ENCODE measurements at regions not wholly inside any gene's neighbourhood (a gene's known extent, or its start where the extent isn't known, plus 50 kb on each side); places are given as distances from the start of the nearest gene placed in this dataset.

DNA sequence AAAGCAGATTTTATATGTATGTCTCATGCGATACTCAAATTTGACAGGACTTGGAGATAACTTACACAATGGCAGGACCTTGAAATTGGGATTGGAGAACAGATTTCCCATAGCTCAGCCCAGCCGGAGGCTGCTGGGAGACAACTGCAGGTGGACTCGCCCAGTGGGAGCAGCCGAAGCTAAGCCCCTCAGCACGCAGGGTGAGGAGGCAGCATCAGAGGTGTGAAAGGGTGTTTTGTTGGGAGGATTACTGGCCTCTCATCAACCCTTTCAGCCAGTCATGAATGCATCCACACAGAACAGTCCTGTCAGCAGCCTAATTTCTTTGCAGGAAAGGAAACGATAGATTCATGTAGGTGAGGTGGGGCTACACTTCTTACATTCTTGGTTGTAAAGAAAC lies 110.4 kb upstream of the DYNAP start:
- TF ChIP-seq, protein P1, sequence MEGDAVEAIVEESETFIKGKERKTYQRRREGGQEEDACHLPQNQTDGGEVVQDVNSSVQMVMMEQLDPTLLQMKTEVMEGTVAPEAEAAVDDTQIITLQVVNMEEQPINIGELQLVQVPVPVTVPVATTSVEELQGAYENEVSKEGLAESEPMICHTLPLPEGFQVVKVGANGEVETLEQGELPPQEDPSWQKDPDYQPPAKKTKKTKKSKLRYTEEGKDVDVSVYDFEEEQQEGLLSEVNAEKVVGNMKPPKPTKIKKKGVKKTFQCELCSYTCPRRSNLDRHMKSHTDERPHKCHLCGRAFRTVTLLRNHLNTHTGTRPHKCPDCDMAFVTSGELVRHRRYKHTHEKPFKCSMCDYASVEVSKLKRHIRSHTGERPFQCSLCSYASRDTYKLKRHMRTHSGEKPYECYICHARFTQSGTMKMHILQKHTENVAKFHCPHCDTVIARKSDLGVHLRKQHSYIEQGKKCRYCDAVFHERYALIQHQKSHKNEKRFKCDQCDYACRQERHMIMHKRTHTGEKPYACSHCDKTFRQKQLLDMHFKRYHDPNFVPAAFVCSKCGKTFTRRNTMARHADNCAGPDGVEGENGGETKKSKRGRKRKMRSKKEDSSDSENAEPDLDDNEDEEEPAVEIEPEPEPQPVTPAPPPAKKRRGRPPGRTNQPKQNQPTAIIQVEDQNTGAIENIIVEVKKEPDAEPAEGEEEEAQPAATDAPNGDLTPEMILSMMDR (IDR thresholded peaks at IDR 0.05) = no peak
- no peak for TF ChIP-seq POLR2A (IDR thresholded peaks at IDR 0.05)
